KOPT-K1 (cell line): ENCODE measurements at regions not wholly inside any gene's neighbourhood (a gene's known extent, or its start where the extent isn't known, plus 50 kb on each side); places are given as distances from the start of the nearest gene placed in this dataset.
"Not testable (repeated sequence)": the region's sequence is repeated elsewhere in the genome, so short reads cannot be mapped to it uniquely, and the experiment has no call there.

ENCODE experiments used
- H3K27ac ChIP-seq: fragments of 200-600 bp; sonication (generic); 2 replicates; pipeline ENCODE4 v1.5.1; 2016; ENCODE audit warnings: antibody characterized with exemption, mild to moderate bottlenecking, low read depth, low read length; ENCODE audit not compliant: poor library complexity, severe bottlenecking
- H3K36me3 ChIP-seq: fragments of 200-600 bp; sonication (generic); 2 replicates; pipeline ENCODE4 v1.5.1; 2017; ENCODE audit warnings: antibody characterized with exemption, mild to moderate bottlenecking, low read length, moderate library complexity; ENCODE audit not compliant: insufficient read depth
- H3K9me3 ChIP-seq: fragments of 200-600 bp; sonication (generic); 2 replicates; pipeline ENCODE4 v1.5.1; 2017; ENCODE audit warnings: antibody characterized with exemption, low read length, mild to moderate bottlenecking; ENCODE audit not compliant: insufficient read depth, poor library complexity, severe bottlenecking

DNA sequence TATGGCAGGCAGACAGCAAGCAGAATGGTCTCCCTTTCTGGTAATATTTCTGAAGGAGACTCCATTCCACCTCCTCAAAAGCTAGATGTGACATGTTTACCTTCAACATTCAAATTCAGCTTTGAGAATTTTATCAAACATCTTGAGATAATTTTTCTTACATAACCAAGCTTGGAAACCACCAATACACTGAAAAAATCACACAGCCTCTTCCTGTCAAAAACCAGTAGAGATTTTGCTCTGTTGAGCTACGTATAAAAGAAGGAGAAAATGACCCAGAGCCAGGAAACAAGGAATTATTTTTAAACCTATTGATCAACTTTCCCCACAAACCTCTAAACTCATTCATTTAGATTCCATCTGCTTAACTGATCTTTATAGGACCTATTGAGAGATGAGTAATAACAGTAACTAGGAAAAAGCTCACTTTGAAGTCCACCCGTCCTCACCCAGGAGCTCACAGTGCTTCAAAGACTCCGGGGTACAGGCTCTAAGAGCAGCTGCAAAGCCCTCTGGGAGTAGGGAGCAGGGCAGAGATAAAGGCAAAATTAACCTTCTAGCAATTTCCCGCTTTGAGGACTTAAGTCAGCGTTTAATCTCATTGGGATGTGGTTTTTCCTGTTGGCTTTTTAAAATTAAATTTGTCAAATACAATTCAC is 318.2 kb upstream of the RASGEF1B start:
- Histone ChIP-seq H3K9me3 (no peaks in the 10 kb centered on the region), H3K36me3 (no peaks in the 10 kb centered on the region)

GRCh38 chr4:81789158-81789557 is 317.5 kb upstream of the RASGEF1B start:
- Histone ChIP-seq H3K9me3 (no peaks in the 10 kb centered on the region), H3K36me3 (no peaks in the 10 kb centered on the region), H3K27ac (no peak overlapping the region)

More for the DNA sequence above, 318.2 kb upstream of the RASGEF1B start:
- no peak overlapping the region for H3K27ac ChIP-seq

- H3K36me3 ChIP-seq = no peaks in the 10 kb centered on the region
- H3K27ac ChIP-seq = no peak overlapping the region
- H3K9me3 ChIP-seq = no peaks in the 10 kb centered on the region
Measured at GRCh38 chr4:81786766-81787165, 315.1 kb upstream of the RASGEF1B start.

DNA sequence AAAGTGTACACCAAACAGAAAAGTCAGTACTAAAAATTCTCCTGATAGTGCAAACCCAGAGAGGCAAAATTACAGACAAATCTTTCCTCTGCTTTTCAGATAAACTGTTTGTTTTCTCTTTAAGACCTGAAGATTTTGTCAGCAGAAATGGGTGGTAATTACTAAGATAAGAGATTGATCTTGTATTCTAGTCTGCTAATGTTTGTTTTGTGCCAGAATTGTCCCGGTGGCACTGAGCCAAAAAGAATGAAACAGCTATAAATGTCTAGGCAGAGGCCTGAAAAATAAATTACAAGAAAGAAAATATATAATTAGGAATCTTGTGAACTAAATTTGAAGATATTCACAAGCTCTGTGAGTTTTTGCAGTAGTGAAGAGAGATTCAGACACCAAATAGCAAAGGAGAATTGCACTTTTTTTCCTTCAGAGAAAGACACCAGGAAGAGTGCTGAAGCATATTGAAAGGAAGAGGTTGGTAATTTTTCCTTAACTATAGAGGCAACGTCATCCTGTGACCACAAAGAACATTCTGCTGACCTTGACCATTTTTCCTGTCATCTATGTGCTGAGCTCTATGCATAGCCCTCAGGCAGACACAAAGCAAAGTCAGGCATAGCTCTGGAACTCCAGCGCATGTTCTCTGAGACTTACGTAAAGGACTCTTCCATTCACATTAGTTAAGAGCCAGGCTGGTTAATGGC is 314.5 kb upstream of the RASGEF1B start:
- no peaks in the 10 kb centered on the region for H3K9me3 ChIP-seq
- no peaks in the 10 kb centered on the region for H3K36me3 ChIP-seq
- no peak overlapping the region for H3K27ac ChIP-seq

- H3K9me3 ChIP-seq = no peaks in the 10 kb centered on the region
- no peak overlapping the region for H3K27ac ChIP-seq
- H3K36me3 ChIP-seq = no peaks in the 10 kb centered on the region
Measured at GRCh38 chr4:81785338-81785737, 313.6 kb upstream of the RASGEF1B start.

- Histone ChIP-seq H3K36me3 (no peaks in the 10 kb centered on the region), H3K27ac (no peak overlapping the region), H3K9me3 (no peaks in the 10 kb centered on the region)
Measured at GRCh38 chr4:81783558-81783957, 311.9 kb upstream of the RASGEF1B start.

DNA sequence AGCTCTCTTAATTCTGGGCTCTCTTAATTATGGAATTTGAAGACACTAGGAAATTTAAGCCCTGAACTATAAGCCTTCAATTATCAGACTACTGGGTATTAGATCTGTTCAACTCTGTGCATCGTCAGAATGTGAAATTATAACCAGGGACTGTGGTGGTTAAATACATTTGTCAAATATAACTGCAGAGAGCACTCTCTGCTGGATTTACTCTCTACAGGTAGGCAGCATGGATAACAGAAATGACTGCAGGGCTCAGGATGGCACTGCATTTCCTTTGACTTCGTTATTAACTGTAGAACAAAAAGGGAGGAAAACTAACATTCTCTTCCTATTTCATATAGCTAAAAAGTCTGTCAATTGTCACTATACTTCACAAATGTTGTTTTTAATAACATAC is 310.1 kb upstream of the RASGEF1B start:
- Histone ChIP-seq H3K9me3 (no peaks in the 10 kb centered on the region), H3K27ac (no peak overlapping the region), H3K36me3 (no peaks in the 10 kb centered on the region)

GRCh38 chr4:81777718-81778117 is 306.0 kb upstream of the RASGEF1B start:
- H3K27ac ChIP-seq, H3K9me3 ChIP-seq, H3K36me3 ChIP-seq: not testable (repeated sequence)

DNA sequence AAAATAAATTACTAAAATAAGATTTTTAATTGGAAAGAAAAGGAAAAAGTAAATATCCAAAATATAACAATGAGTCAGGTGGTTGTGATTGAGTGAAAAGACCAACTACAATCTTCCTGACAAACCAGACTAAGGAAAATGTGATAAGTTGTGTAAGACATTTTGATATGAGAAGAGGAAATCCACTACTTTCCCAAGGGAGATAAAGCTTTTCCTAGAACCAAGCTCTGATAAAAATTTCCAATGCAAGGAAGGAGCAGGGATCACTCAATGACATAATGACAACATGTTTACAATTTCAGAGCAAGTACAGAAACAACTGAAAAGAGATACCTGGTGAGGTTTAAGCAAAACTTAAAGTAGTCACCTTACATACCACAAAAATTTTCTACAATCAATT is 305.1 kb upstream of the RASGEF1B start:
- Histone ChIP-seq H3K36me3 (no peaks in the 10 kb centered on the region), H3K27ac (no peak overlapping the region), H3K9me3 (no peaks in the 10 kb centered on the region)

DNA sequence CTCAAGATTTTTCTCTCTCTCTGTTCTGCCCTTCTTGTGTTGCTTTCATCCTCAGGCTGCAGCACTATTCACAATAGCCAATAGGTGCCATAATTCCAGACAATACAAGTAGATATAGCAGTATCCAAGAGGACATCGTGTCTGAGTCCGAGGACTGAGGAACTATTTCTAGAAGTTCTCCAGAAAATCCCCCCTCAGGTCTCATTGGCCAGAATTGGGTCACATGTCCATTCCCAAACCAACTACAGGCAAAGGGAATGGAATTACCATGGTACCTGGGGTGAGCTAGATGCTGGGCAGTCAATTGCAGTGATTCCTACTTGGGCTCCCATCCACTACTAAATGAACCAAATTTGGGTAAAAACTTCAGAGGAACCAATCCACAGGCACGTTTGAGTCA is 301.9 kb upstream of the RASGEF1B start:
- Histone ChIP-seq H3K9me3 (no peaks in the 10 kb centered on the region), H3K36me3 (no peaks in the 10 kb centered on the region), H3K27ac (no peak overlapping the region)

DNA sequence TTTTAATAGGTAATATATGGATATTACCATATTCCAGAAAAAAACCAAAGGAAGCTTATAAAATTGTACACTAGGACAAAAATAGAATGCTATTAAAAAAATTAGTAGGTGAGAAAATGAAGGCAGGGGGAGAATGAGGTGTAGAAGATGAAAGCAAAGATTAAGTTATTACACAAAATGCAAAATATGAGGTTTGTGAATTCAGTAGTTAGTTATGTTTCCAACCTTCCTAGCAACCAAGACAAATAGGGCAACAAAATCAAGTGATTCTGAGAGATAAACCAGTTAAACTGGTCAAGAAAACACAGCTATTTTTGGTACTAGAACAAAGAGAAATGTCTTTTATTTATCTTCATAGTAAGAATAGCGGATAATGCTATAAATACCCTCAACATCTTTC is 300.0 kb upstream of the RASGEF1B start:
- Histone ChIP-seq H3K9me3 (no peaks in the 10 kb centered on the region), H3K36me3 (no peaks in the 10 kb centered on the region), H3K27ac (no peak overlapping the region)

DNA sequence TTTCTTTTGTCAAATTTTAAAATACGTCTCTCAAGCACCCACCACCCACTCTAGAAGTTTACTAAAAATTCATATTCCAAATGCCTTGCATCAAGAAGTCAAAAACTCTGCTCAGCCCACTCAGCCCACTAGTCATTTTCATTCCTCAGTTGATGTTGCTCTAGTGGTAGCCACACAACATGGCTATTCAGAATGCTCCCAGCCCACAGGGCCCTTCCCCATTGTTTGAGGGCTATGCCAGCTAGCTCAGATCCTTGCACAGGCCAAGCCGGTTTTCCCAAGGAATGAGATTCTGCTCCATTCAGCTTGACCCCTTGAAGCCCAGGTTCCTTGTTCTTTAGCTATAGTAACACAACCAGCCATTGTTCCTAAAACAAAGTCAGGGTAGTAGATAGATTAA is 297.5 kb upstream of the RASGEF1B start:
- no peak overlapping the region for H3K27ac ChIP-seq
- no peaks in the 10 kb centered on the region for H3K36me3 ChIP-seq
- no peaks in the 10 kb centered on the region for H3K9me3 ChIP-seq

DNA sequence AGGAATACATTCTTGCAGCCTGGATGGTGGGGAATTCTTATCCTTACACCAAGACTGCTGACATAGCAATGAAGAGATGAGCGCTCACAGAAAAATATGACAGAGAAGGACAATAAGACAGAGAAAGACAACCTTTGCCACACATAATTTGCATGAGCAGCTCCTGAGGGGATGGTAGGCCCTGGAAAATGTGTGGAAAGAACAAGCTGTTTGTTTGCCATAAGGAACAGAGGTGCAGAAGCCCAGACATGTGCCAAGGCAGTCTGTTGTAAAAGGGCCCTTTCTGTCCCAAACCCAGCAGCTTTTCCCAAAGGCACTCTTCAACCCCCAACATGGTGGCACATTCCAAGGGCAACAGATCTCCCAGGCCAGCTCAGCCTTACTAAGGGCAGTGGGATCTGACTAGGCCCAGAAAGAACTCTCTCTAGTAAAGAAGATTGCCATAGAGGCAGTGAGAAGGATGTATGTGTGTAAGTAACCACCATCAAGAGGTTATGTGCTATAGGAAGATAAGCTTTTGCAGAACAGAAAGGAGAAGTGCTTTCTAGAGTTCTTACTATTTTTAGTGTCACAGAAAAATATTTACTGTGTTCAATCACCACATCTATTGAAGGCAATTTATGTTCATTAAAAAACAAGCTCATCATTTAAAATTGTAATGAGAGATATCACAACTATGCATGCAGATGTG is 287.0 kb upstream of the RASGEF1B start:
- Histone ChIP-seq H3K9me3 (no peaks in the 10 kb centered on the region), H3K36me3 (no peaks in the 10 kb centered on the region), H3K27ac (no peak overlapping the region)

GRCh38 chr4:81757691-81758090 is 286.0 kb upstream of the RASGEF1B start:
- Histone ChIP-seq H3K36me3 (no peaks in the 10 kb centered on the region), H3K27ac (no peak overlapping the region), H3K9me3 (no peaks in the 10 kb centered on the region)

DNA sequence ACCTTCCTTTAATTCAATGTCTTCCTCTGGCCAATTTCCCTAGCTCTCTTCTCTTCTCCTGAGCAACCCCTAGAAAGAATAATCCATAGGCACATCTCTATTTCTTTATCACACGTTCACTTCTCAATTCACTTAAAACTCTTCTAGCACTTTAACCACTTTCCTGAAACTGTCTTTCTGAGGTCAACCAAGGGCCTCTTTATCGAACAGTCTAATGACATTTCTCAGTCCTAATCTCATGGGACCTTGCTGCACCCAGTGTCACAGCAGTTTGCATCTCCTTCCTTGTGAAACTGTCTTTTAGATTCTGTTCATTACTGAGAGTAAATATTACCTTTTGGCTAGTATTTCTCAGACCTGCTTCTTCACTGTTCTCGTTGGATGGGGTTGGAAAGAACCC is 285.3 kb upstream of the RASGEF1B start:
- no peak overlapping the region for H3K27ac ChIP-seq
- no peaks in the 10 kb centered on the region for H3K9me3 ChIP-seq
- no peaks in the 10 kb centered on the region for H3K36me3 ChIP-seq

DNA sequence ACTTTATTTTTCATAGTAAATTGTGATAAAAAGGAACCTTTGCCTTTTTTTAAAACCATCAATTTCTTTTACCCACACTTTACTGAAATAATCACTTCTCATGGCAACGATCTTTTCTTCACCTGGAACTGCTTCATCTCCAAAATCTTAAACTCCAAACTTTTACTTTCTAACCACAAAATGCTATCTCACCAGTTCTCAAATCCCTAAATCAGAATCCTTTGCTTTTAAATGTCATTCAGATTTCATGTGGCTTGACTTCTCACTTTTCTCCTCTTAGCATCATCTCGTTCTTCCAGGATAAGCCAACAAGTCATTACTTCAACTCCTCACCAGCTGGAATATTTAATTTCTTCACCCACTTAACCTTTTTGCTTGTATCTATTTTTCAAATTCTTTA is 284.3 kb upstream of the RASGEF1B start:
- Histone ChIP-seq H3K9me3 (no peaks in the 10 kb centered on the region), H3K36me3 (no peaks in the 10 kb centered on the region), H3K27ac (no peak overlapping the region)
